T-helper 2 cell treated with Interferon-gamma antibody and Interleukin-4, amounts not matched to agents 5 μg/mL and 100 μg/mL, for 36 hours (primary cell): ENCODE measurements at regions not wholly inside any gene's neighbourhood (a gene's known extent, or its start where the extent isn't known, plus 50 kb on each side); places are given as distances from the start of the nearest gene placed in this dataset.
"Not testable (repeated sequence)": the region's sequence is repeated elsewhere in the genome, so short reads cannot be mapped to it uniquely, and the experiment has no call there.

Experiments
- DNase-seq: peaks from one replicate; pipeline ENCODE4 v3.0.0; 2021; ENCODE audit warnings: low spot score
- H3K27ac Mint-ChIP-seq: one replicate; pipeline ENCODE4 v1.8.0; 2021; ENCODE audit warnings: mild to moderate bottlenecking, mixed read lengths
- H3K27me3 Mint-ChIP-seq: one replicate; pipeline ENCODE4 v1.8.0; 2021; ENCODE audit warnings: low read depth, mixed read lengths
- H3K36me3 Mint-ChIP-seq: one replicate; pipeline ENCODE4 v1.8.0; 2021; ENCODE audit warnings: low read depth, mixed read lengths
- H3K4me1 Mint-ChIP-seq: one replicate; pipeline ENCODE4 v1.8.0; 2021; ENCODE audit warnings: low read depth, mixed read lengths
- H3K4me3 Mint-ChIP-seq: one replicate; pipeline ENCODE4 v1.8.0; 2022; ENCODE audit warnings: mild to moderate bottlenecking, moderate library complexity, mixed read lengths
- H3K9me3 Mint-ChIP-seq: one replicate; pipeline ENCODE4 v1.8.0; 2021; ENCODE audit warnings: mixed read lengths

DNA sequence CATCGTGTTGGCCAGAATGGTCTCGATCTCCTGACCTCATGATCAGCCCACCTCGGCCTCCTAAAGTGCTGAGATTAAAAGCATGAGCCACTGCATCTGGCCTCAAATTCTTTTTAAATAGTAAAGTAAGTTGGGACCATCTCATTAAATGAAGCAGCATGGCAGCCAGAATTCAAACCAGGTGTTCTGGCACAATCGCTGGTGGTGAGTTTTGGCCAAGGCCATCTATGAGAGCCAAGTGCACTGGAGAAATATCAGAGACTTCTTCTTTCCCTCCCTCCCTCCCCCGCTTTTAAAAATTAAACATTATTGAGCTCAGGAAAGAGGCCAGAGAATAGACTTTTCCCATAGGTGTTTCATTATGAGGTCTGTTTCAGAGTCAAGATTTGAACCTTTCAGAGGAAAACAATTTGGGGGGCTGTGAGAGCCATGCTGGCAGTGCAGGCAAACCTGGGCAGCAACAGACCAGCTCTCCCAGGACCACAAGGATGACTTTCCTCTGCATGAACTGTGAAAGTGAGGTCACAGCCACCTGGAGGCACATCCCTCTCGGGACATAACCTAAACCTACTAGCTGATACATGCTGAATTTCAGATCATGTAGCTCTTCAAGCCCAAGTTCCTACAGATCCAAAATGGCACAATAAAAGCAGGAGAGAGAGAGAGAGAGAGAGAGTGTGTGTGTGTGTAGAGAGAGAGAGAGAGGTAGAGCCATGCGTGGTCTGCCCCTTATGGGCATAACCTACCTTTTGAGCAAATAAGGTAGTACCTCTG is 94.6 kb upstream of the DMRT1 start:
- peak overlapping the region; percentile 69 for H3K27ac Mint-ChIP-seq
- peak overlapping the region; percentile 76 for H3K4me3 Mint-ChIP-seq
- H3K36me3 Mint-ChIP-seq: peaks cover 46% of the 10 kb centered on the region
- no peak for DNase-seq
- H3K27me3 Mint-ChIP-seq: no peaks in the 10 kb centered on the region
- peaks cover 58% of the 10 kb centered on the region for H3K4me1 Mint-ChIP-seq
- H3K9me3 Mint-ChIP-seq: no peaks in the 10 kb centered on the region

DNA sequence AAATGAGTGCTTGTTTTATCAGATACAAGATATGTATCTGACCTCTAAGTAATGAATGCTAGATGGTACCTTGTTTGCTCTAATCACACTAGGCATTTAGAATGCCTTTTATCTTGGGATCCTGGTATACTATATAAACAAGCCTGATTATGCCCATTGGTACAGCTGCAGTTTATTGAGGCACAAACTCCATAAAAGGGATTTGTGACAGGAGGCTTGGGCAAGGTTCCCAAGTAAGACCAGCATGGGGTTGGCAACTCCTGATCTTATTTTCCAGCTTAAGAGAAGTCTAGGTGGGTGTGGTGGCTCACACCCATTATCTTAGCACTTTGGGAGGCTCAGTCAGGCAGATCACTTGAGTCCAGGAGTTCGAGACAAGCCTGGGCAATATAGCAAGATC is 93.9 kb upstream of the DMRT1 start:
- H3K36me3 Mint-ChIP-seq: peaks cover 41% of the 10 kb centered on the region
- H3K4me1 Mint-ChIP-seq: peaks cover 63% of the 10 kb centered on the region
- H3K4me3 Mint-ChIP-seq: peak overlapping the region; percentile 76
- no peak for DNase-seq
- no peaks in the 10 kb centered on the region for H3K9me3 Mint-ChIP-seq
- H3K27ac Mint-ChIP-seq: peak overlapping the region; percentile 69
- no peaks in the 10 kb centered on the region for H3K27me3 Mint-ChIP-seq

DNA sequence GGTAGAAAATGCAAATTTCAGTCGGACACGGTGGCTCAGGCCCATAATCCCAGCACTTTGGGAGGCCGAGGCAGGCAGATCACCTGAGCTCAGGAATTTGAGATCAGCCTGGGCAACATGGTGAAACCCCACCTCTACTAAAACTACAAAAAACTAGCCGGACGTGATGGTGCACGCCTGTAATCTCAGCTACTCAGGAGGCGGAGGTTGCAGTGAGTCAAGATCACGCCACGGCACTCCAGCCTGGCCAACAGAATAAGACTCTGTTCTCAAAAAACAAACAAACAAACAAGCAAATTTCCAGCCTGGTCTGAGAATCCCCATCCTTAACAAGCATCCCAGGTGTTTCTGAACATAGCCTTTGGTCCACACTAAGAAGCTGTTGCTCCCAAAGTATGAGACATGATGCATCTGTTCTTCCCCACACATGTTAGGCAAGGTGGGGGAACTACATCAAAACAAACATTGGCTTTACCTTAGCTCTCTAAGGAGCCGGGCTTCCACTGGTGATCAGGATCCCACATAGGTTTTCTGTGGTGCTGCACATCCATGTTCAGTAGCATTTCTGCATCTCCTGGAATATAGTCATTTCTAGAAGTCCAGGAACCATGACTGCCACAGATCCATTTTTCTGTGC is 92.5 kb upstream of the DMRT1 start:
- H3K27me3 Mint-ChIP-seq: no peaks in the 10 kb centered on the region
- H3K4me3 Mint-ChIP-seq: peak overlapping the region; percentile 76
- DNase-seq: no peak
- peak overlapping the region; percentile 70 for H3K27ac Mint-ChIP-seq
- H3K4me1 Mint-ChIP-seq: peaks cover 72% of the 10 kb centered on the region
- H3K9me3 Mint-ChIP-seq: no peaks in the 10 kb centered on the region
- peaks cover 27% of the 10 kb centered on the region for H3K36me3 Mint-ChIP-seq

DNA sequence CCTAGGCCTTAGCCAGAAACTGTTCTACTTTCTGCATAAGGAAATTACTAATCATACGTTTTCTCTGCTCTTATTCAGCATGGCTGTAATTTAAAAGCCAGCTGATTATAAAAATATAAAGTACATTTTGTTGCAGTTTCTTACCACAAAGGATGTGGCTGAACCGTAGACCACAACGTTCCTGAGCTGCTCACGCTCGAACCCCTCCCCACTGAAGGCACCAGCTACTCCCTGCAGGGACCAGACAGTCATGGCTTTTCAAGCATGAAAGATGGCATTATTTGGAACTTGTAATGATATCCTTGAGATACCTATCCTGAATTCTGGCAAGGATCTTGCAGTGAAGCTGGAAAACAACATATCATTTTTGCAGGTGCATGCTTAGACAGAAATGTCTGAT is 91.8 kb upstream of the DMRT1 start:
- peaks cover 75% of the 10 kb centered on the region for H3K4me1 Mint-ChIP-seq
- peak overlapping the region; percentile 76 for H3K4me3 Mint-ChIP-seq
- DNase-seq: peak; percentile 43

DNA sequence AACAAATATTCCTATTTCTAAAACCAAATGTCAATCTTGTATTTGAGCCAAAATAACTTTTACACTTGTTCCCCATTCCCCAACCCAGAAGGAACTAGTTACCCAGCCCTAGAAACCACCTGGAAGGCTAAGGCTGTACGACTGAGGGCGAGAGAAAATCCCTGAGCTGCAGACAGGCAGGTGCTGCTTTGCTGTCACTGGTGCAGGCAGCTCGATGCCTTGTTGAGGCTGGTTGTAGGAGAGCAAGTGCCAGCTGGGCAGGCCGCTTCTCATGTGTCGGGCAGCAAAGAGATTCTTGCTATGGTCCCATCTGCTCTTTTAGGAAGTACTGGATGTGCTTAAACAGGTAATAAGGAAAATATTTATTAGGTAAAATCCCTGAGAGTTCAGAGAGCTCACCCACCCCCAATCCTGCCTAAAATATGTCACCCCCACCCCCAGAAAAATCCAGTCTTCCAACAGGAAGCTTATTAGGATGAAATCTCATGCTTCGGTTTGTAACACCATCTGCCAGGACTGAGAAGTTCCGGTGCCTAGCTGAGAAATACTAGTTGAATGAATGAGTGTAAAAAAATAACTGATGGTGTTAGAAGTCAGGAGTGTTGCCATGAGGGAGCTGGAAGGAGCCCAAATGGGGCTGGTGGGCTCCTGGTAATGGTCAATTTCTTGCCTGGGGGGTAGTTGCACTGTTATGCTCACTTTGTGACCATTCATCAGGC is 91.1 kb upstream of the DMRT1 start:
- Mint-ChIP-seq H3K27ac (peak overlapping the region; percentile 58), H3K4me1 (peaks cover 81% of the 10 kb centered on the region), H3K9me3 (no peaks in the 10 kb centered on the region), H3K27me3 (no peaks in the 10 kb centered on the region), H3K4me3 (peak overlapping the region; percentile 76), H3K36me3 (peaks cover 17% of the 10 kb centered on the region)
- no peak for DNase-seq

More for the DNA sequence above, 91.8 kb upstream of the DMRT1 start:
- Mint-ChIP-seq H3K36me3 (peaks cover 24% of the 10 kb centered on the region), H3K27ac (peak overlapping the region; percentile 81), H3K9me3 (no peaks in the 10 kb centered on the region), H3K27me3 (no peaks in the 10 kb centered on the region)

DNA sequence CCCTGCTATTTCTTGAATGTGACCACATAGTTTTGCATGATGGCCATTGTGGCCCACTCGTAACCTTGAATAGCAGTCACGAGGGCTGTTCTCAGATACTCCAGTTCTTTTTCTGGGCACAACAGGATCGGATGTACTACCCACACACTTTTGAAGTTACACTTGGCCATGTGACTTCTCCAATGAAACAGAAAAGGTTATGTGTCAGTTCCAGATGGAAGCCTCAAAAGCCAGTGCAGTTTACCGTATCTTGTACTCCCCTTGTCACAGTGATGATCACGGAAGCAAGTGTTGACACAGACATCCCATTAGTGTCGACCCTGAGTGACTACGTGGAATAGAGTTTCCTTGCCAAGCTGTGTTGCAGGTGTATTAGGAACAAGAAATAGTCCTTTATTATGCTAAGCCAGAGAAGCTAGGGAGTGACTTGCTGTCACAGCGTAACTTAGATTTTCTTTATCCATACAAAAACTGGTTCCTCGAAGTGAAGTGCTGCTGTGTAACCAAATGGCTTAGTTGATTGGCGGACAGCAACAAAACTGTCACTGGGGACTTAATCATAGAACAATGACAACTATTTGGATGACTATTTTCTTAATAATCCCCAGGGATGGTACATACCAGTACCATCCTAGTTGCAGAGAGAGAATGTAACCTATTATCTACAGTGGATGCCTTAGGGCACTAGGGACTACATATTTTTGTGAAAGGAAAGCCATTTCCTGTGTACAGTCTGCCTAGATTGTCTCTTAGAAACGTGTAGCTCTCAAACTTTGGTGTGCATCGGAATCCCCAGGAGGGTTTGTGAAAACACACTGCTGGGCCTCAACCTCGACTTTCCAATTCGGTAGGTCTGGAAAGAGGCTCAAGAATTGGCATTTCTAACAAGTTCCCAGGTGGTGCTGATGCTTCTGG is 90.1 kb upstream of the DMRT1 start:
- Mint-ChIP-seq H3K4me3 (peak overlapping the region; percentile 33), H3K27me3 (no peaks in the 10 kb centered on the region), H3K36me3 (peaks cover 9% of the 10 kb centered on the region), H3K27ac (peak overlapping the region; percentile 58), H3K4me1 (peaks cover 84% of the 10 kb centered on the region), H3K9me3 (no peaks in the 10 kb centered on the region)
- DNase-seq: peak; percentile 17

DNA sequence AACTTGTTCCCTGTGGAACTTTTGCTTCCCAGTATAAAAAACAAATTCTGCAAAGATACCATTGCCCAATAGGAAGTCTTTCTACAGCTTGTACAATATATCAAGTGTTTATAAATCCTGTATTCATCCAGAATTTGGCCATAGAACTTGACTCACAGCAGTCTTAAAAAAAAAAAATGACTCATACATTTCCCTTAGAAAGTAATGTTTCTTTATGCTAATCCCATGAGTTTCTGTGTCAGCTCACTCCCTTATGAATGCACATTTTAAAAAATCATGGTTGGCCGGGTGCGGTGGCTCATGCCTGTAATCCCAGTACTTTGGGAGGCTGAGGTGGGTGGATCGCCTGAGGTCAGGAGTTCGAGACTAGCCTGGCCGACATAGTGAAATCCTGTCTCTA is 89.3 kb upstream of the DMRT1 start:
- Mint-ChIP-seq H3K4me3 (peak overlapping the region; percentile 32), H3K4me1 (peaks cover 81% of the 10 kb centered on the region), H3K9me3 (no peaks in the 10 kb centered on the region), H3K27me3 (no peaks in the 10 kb centered on the region), H3K27ac (no peak overlapping the region), H3K36me3 (peaks cover 5% of the 10 kb centered on the region)
- no peak for DNase-seq

DNA sequence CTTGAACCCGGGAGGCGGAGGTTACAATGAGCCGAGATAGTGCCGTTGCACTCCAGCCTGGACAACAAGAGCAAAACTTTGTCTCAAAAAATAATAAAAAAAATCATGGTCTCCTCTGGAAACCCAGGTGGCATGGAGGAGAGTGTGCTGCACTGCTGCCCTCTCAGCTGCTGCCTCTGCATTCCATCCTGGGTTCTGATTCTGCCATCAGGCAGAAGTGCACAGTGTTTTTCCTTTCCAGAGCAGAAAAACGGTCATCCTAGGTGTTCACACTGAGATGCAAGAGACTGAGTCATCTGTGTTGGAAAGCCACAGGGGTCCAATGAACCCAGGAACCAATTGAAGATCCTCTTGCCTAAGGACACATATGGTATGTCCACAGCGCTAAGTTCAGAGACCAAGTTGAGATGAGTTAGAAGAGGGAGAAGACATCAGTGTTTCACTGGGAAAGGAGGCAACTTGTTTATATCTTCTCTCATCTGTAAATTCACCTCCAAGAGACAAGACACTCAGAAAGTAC is 88.8 kb upstream of the DMRT1 start:
- no peak overlapping the region for H3K27ac Mint-ChIP-seq
- no peaks in the 10 kb centered on the region for H3K27me3 Mint-ChIP-seq
- H3K4me1 Mint-ChIP-seq: peaks cover 81% of the 10 kb centered on the region
- no peaks in the 10 kb centered on the region for H3K9me3 Mint-ChIP-seq
- H3K36me3 Mint-ChIP-seq: peaks cover under 1% of the 10 kb centered on the region
- DNase-seq: no peak
- H3K4me3 Mint-ChIP-seq: no peak overlapping the region

DNA sequence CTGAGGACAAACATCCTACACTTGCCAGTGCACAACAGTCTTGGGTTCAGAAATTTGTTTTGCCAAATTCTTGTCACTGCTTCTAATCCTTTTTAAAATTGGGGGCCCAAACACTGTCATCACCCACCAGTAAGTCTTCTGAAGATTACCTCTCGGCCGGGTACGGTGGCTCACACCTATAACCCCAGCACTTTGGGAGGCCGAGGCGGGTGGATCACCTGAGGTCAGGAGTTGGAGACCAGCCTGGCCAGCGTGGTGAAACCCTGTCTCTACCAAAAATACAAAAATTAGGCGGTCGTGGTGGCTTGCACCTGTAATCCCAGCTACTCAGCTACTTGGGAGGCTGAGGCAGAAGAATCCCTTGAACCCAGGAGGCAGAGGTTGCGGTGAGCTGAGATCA is 87.8 kb upstream of the DMRT1 start:
- not testable (repeated sequence) for H3K27me3 Mint-ChIP-seq, H3K9me3 Mint-ChIP-seq, H3K27ac Mint-ChIP-seq, DNase-seq, H3K36me3 Mint-ChIP-seq, H3K4me3 Mint-ChIP-seq
- H3K4me1 Mint-ChIP-seq: peaks cover 75% of the 10 kb centered on the region

DNA sequence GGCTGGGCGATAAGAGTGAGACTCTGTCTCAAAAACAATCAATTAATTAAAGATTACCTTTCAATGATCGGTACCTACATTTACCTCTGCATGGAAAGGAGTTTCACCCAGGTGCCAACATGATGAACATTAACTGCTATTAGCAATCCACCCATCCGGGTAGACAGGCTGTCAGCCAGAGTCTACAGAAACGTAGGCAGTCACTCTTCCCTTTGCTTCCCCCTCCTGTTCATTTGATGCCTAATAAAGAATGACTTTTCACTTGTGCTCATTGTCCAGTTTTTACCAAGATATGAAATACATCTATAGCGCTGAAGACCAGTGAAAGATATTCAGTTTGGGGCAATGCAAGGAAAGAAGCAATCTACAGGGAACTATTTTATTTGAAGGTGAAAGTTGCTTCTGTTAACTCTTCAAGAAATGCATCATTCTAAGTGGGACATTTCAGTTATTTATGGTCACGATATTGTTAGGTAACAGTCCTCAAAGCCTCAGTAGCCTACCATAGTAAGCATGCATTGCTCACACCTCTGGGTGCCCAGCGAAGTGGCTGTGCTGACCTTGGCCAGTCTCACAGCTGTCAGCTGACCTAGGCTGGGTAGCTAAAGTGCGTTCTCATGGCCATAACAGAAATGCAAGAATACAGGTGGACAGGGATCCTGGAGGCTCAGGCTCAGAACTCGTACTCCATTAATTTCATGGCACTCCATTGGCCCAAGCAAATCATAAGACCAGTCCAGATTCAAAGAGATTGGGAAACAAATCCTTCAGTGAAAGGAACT is 87.2 kb upstream of the DMRT1 start:
- H3K27ac Mint-ChIP-seq: no peak overlapping the region
- DNase-seq: no peak
- no peak overlapping the region for H3K4me3 Mint-ChIP-seq
- H3K4me1 Mint-ChIP-seq: peaks cover 74% of the 10 kb centered on the region
- no peaks in the 10 kb centered on the region for H3K9me3 Mint-ChIP-seq
- no peaks in the 10 kb centered on the region for H3K36me3 Mint-ChIP-seq
- H3K27me3 Mint-ChIP-seq: no peaks in the 10 kb centered on the region

DNA sequence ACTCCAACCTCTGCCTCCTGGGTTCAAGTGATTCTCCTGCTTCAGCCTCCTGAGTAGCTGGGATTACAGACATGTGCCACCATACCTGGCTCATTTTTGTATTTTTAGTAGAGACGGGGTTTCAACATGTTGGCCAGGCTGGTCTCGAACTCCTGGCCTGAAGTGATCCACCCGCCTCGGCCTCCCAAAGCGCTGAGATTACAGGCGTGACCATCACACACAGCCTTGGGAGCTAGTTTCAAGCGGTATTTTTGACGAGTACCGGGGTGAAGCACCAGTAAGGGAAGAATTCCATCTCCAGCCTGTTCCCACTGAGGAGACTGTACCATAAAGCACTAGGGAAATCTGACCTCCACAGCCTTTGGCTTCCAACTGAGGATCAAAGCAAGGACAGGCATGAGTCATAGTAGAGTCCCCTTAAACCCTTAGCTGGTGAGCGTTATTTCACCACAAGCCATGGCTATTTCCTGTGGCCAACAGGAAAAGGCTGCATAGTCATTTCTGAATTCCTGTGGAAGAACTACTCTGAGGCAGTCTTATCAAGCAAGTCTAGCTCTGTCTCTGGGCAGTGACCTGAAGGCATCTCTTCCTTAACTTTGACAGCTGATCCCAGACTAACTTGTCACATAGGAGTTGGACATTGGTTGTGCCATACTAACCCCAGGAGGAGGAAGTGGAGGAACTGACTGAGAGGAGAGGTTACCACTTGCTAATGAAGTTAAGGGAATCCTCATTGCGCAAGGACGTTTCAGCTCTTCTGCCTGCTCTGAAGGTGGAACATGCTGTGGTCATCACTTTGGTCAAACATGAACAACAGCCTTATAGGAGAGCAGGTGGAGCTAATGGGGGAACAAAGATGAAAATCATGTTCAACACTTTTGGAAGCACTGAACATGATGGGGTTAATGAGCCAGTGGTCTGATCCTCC is 85.8 kb upstream of the DMRT1 start:
- peak; percentile 57 for DNase-seq
- peak overlapping the region; percentile 46 for H3K27ac Mint-ChIP-seq
- H3K4me1 Mint-ChIP-seq: peaks cover 72% of the 10 kb centered on the region
- no peaks in the 10 kb centered on the region for H3K9me3 Mint-ChIP-seq
- H3K27me3 Mint-ChIP-seq: no peaks in the 10 kb centered on the region
- peak overlapping the region; percentile 50 for H3K4me3 Mint-ChIP-seq
- H3K36me3 Mint-ChIP-seq: no peaks in the 10 kb centered on the region

DNA sequence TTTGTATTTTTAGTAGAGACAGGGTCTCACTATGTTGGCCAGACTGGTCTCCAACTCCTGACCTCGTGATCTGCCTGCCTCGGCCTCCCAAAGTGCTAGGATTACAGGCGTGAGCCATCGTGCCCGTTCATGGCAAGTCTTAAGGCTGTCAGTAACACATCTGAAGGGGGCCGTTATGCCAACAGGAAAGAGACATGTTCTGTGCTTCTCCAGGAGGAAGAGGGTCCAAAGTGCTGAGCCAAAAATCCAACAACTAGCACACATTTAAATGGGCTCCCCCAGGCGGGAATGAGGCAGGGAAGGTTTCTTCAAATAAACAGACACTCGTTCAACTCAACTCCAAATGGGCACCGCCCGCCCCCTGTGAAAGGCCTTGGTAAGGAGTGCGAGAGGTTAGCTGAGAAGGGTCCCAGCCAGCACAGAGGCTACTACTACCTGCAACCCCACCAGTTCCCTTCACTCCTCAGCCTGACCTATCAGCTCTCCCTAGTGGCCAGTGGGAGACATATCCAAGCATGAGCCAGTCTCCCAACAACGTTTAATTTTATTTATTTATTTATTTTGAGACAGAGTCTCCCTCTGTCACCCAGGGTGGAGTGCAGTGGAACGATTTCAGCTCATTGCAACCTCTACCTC is 84.1 kb upstream of the DMRT1 start:
- Mint-ChIP-seq H3K27ac (peak overlapping the region; percentile 68), H3K27me3 (no peaks in the 10 kb centered on the region), H3K36me3 (no peaks in the 10 kb centered on the region), H3K4me1 (peaks cover 65% of the 10 kb centered on the region), H3K9me3 (no peaks in the 10 kb centered on the region), H3K4me3 (peak overlapping the region; percentile 27)
- no peak for DNase-seq
